Neuronal stem cell (in vitro differentiated cells): ENCODE measurements at regions not wholly inside any gene's neighbourhood (a gene's known extent, or its start where the extent isn't known, plus 50 kb on each side); places are given as distances from the start of the nearest gene placed in this dataset.

ENCODE experiments used
- DNase-seq: peaks from one replicate; pipeline ENCODE4 v3.0.0-alpha.2; 2013; ENCODE audit warnings: low spot score
- H2AFZ ChIP-seq: one replicate; pipeline ENCODE4 v1.6.1; 2013; ENCODE audit warnings: mild to moderate bottlenecking, low read length, inconsistent platforms
- H2AK5ac ChIP-seq: 2 replicates; pipeline ENCODE4 v1.6.1; 2013; ENCODE audit warnings: low read depth, mild to moderate bottlenecking, inconsistent platforms, low read length, moderate library complexity, mixed read lengths
- H2BK120ac ChIP-seq: 2 replicates; pipeline ENCODE4 v1.6.1; 2013; ENCODE audit warnings: low read depth, mild to moderate bottlenecking, inconsistent platforms, low read length, moderate library complexity, mixed read lengths
- H2BK12ac ChIP-seq: one replicate; pipeline ENCODE4 v1.6.1; 2013; ENCODE audit warnings: low read length, inconsistent platforms
- H2BK15ac ChIP-seq: 2 replicates; pipeline ENCODE4 v1.6.1; 2013; ENCODE audit warnings: mild to moderate bottlenecking, low read length, inconsistent platforms, mixed read lengths
- H2BK5ac ChIP-seq: one replicate; pipeline ENCODE4 v1.6.1; 2013; ENCODE audit warnings: inconsistent platforms, mild to moderate bottlenecking, low read length, moderate library complexity
- H3K14ac ChIP-seq: one replicate; pipeline ENCODE4 v1.6.1; 2013; ENCODE audit warnings: low read length, inconsistent platforms
- H3K18ac ChIP-seq: 2 replicates; pipeline ENCODE4 v1.6.1; 2013; ENCODE audit warnings: low read length, inconsistent platforms
- H3K23ac ChIP-seq: 2 replicates; pipeline ENCODE4 v1.6.1; 2013; ENCODE audit warnings: low read depth, mild to moderate bottlenecking, mixed read lengths, low read length, inconsistent platforms; ENCODE audit not compliant: poor library complexity
- H3K27ac ChIP-seq: replicated peaks from 3 replicates; pipeline ENCODE4 v1.5.1; 2013; ENCODE audit warnings: low read length, inconsistent platforms
- H3K27me3 ChIP-seq, 3 experiments: 2 replicates each; pipeline ENCODE4 v1.6.1; 2013; ENCODE audit warnings: low read length in 3 of 3, mild to moderate bottlenecking in 2 of 3, inconsistent platforms in 1 of 3, low read depth in 1 of 3, mixed read lengths in 1 of 3, moderate library complexity in 1 of 3; ENCODE audit not compliant: control insufficient read depth in 3 of 3, insufficient read depth in 3 of 3
- H3K36me3 ChIP-seq, 2 donors: replicated peaks in 1 of 2; 2 replicates each; pipeline ENCODE4 v1.6.1; 2013; ENCODE audit warnings: low read length in 2 of 2; ENCODE audit not compliant: control insufficient read depth in 2 of 2, insufficient read depth in 2 of 2
- H3K4ac ChIP-seq: 2 replicates; pipeline ENCODE4 v1.6.1; 2013; ENCODE audit warnings: inconsistent platforms, mild to moderate bottlenecking, low read length, moderate library complexity
- H3K4me1 ChIP-seq, 2 donors: 1 replicate in 1 of 2; 2 replicates in 1 of 2; pipeline ENCODE4 v1.6.1; 2013; ENCODE audit warnings: low read length in 2 of 2, low read depth in 1 of 2; ENCODE audit not compliant: control insufficient read depth in 2 of 2, insufficient read depth in 1 of 2
- H3K4me2 ChIP-seq: one replicate; pipeline ENCODE4 v1.6.1; 2013; ENCODE audit warnings: mild to moderate bottlenecking, low read length, inconsistent platforms; ENCODE audit not compliant: insufficient read depth, poor library complexity, severe bottlenecking
- H3K4me3 ChIP-seq, 2 donors: 2 replicates each; pipeline ENCODE4 v1.5.1; 2013; ENCODE audit warnings: low read length in 2 of 2, mild to moderate bottlenecking in 2 of 2, inconsistent platforms in 1 of 2, moderate library complexity in 1 of 2
- H3K79me1 ChIP-seq: one replicate; pipeline ENCODE4 v1.6.1; 2013; ENCODE audit warnings: low read depth, mild to moderate bottlenecking, inconsistent platforms, low read length, moderate library complexity
- H3K9ac ChIP-seq: one replicate; pipeline ENCODE4 v1.6.1; 2013; ENCODE audit warnings: mild to moderate bottlenecking, low read depth, low read length, inconsistent platforms; ENCODE audit not compliant: poor library complexity
- H3K9me3 ChIP-seq, 2 donors: replicated peaks in 1 of 2; 2 replicates each; pipeline versions ENCODE3 to v1.6.1; 2013; ENCODE audit warnings: low read length in 2 of 2, mild to moderate bottlenecking in 2 of 2, inconsistent platforms in 1 of 2, low read depth in 1 of 2, mixed read lengths in 1 of 2, moderate library complexity in 1 of 2; ENCODE audit not compliant: control insufficient read depth in 2 of 2, insufficient read depth in 1 of 2
- H4K8ac ChIP-seq: one replicate; pipeline ENCODE4 v1.6.1; 2013; ENCODE audit warnings: low read depth, mild to moderate bottlenecking, inconsistent platforms, low read length, moderate library complexity
- H4K91ac ChIP-seq: one replicate; pipeline ENCODE4 v1.6.1; 2013; ENCODE audit warnings: low read length, low read depth, mild to moderate bottlenecking, inconsistent platforms; ENCODE audit not compliant: poor library complexity
- WGBS, 2 donors: extraction: QIAGEN DNeasy Blood & Tissue Kit; methylation state at CpG; one replicate each; pipeline ENCODE4 v1.1.7; 2013; ENCODE audit warnings: missing lambda C conversion rate in 2 of 2, mixed read lengths in 1 of 2; ENCODE audit not compliant: insufficient read length in 2 of 2, insufficient replicate concordance in 1 of 2; ENCODE audit errors: extremely low coverage in 2 of 2; 5-methylcytosine and 5-hydroxymethylcytosine counted together

- no peak overlapping the region for H4K91ac ChIP-seq
- H2BK120ac ChIP-seq = no peak overlapping the region
- H3K27ac ChIP-seq = no peak overlapping the region
These were observed 1132.4 kb upstream of the B3GALT2 start for GRCh38 chr1:194318790-194319280.

GRCh38 chr1:194309697-194310096, 1123.3 kb upstream of the B3GALT2 start:
- Histone ChIP-seq H2AK5ac (no peak overlapping the region), H3K14ac (no peak overlapping the region), H3K27ac (no peak overlapping the region), H3K79me1 (no peaks in the 10 kb centered on the region), H2BK5ac (no peak overlapping the region), H3K18ac (no peak overlapping the region), H3K4me2 (no peak overlapping the region), H2BK15ac (no peak overlapping the region), H4K8ac (no peak overlapping the region), H3K9me3 (no peaks in the 10 kb centered on the region), H2BK120ac (no peak overlapping the region), H2AFZ (peak overlapping the region; percentile 4), H3K4me1 (no peaks in the 10 kb centered on the region), H3K4me3 (no peak overlapping the region), H3K4ac (no peak overlapping the region), H3K23ac (no peak overlapping the region), H2BK12ac (no peak overlapping the region), H3K36me3 (no peaks in the 10 kb centered on the region), H4K91ac (no peak overlapping the region), H3K27me3 (no peaks in the 10 kb centered on the region), H3K9ac (no peak overlapping the region)
- DNase-seq = no peak
- no CpG with 5 or more reads among the region's 2 CpGs for WGBS, 2 donors

More at GRCh38 chr1:194318790-194319280, 1132.4 kb upstream of the B3GALT2 start:
- no peak overlapping the region for H2BK12ac ChIP-seq
- H3K18ac ChIP-seq = no peak overlapping the region
- H3K27me3 ChIP-seq = no peaks in the 10 kb centered on the region
- no peak overlapping the region for H3K23ac ChIP-seq
- H3K9me3 ChIP-seq = no peaks in the 10 kb centered on the region
- no peak overlapping the region for H3K4me3 ChIP-seq
- H3K4ac ChIP-seq = no peak overlapping the region
- no peaks in the 10 kb centered on the region for H3K79me1 ChIP-seq
- no peak overlapping the region for H2BK5ac ChIP-seq
- no peaks in the 10 kb centered on the region for H3K36me3 ChIP-seq
- no peak overlapping the region for H3K14ac ChIP-seq
- no peak overlapping the region for H2AFZ ChIP-seq
- no CpG with 5 or more reads among the region's 1 CpG for WGBS, 2 donors
- H3K9ac ChIP-seq = no peak overlapping the region
- H3K4me2 ChIP-seq = no peak overlapping the region
- H2AK5ac ChIP-seq = no peak overlapping the region
- no peak for DNase-seq
- no peak overlapping the region for H2BK15ac ChIP-seq
- no peaks in the 10 kb centered on the region for H3K4me1 ChIP-seq
- no peak overlapping the region for H4K8ac ChIP-seq

GRCh38 chr1:194309269-194309668, 1122.9 kb upstream of the B3GALT2 start:
- Histone ChIP-seq H2BK15ac (no peak overlapping the region), H2AK5ac (no peak overlapping the region), H3K27me3 (no peaks in the 10 kb centered on the region), H3K27ac (no peak overlapping the region), H3K4me1 (no peaks in the 10 kb centered on the region), H3K18ac (no peak overlapping the region), H3K79me1 (no peaks in the 10 kb centered on the region), H3K14ac (no peak overlapping the region), H3K4me2 (no peak overlapping the region), H2BK12ac (no peak overlapping the region), H4K91ac (no peak overlapping the region), H3K9me3 (no peaks in the 10 kb centered on the region), H2AFZ (peak overlapping the region; percentile 4), H3K9ac (no peak overlapping the region), H3K4me3 (no peak overlapping the region), H4K8ac (no peak overlapping the region), H3K23ac (no peak overlapping the region), H2BK120ac (no peak overlapping the region), H2BK5ac (no peak overlapping the region), H3K4ac (no peak overlapping the region), H3K36me3 (no peaks in the 10 kb centered on the region)
- no peak for DNase-seq
- WGBS, 2 donors = no CpG with 5 or more reads among the region's 3 CpGs

GRCh38 chr1:194300776-194301175, 1114.4 kb upstream of the B3GALT2 start:
- no peak overlapping the region for H3K4me3 ChIP-seq
- no peaks in the 10 kb centered on the region for H3K27me3 ChIP-seq
- no peak overlapping the region for H2BK120ac ChIP-seq
- H4K8ac ChIP-seq = no peak overlapping the region
- no peaks in the 10 kb centered on the region for H3K36me3 ChIP-seq
- no peak overlapping the region for H3K18ac ChIP-seq
- no peak overlapping the region for H2BK5ac ChIP-seq
- no peak overlapping the region for H3K27ac ChIP-seq
- H3K4ac ChIP-seq = no peak overlapping the region
- no peaks in the 10 kb centered on the region for H3K9me3 ChIP-seq
- no peak overlapping the region for H3K14ac ChIP-seq
- H4K91ac ChIP-seq = no peak overlapping the region
- H3K4me1 ChIP-seq = no peaks in the 10 kb centered on the region
- H3K23ac ChIP-seq = no peak overlapping the region
- no peak overlapping the region for H3K9ac ChIP-seq
- H3K4me2 ChIP-seq = no peak overlapping the region
- H3K79me1 ChIP-seq = no peaks in the 10 kb centered on the region
- WGBS, 2 donors = no CpG with 5 or more reads among the region's 4 CpGs
- H2BK15ac ChIP-seq = no peak overlapping the region
- H2BK12ac ChIP-seq = no peak overlapping the region
- no peak overlapping the region for H2AK5ac ChIP-seq
- no peak for DNase-seq
- H2AFZ ChIP-seq = peak overlapping the region; percentile 70
